ENCODE measurements at regions not wholly inside any gene's neighbourhood (a gene's known extent, or its start where the extent isn't known, plus 50 kb on each side); places are given as distances from the start of the nearest gene placed in this dataset.

DNA sequence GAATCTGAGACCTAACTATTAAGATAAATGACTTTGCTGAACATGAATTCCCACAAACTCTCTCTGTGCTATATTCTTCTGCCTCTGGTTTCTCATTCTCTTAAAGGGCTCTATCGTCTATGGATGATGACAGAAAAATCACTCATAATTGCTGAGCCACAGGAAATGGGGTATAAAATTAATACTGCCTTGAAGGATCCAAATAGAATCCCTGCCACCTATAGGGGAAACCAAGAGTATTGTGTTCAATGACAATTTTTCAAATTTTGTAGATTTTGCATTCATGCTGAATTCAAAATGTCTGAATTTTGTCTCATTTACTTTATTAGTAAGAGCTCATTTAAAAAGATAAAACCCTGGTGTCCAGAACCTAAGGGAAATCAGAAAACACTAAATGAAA, 235.8 kb downstream of the RBM43 start:
- TF ChIP-seq, protein P1, sequence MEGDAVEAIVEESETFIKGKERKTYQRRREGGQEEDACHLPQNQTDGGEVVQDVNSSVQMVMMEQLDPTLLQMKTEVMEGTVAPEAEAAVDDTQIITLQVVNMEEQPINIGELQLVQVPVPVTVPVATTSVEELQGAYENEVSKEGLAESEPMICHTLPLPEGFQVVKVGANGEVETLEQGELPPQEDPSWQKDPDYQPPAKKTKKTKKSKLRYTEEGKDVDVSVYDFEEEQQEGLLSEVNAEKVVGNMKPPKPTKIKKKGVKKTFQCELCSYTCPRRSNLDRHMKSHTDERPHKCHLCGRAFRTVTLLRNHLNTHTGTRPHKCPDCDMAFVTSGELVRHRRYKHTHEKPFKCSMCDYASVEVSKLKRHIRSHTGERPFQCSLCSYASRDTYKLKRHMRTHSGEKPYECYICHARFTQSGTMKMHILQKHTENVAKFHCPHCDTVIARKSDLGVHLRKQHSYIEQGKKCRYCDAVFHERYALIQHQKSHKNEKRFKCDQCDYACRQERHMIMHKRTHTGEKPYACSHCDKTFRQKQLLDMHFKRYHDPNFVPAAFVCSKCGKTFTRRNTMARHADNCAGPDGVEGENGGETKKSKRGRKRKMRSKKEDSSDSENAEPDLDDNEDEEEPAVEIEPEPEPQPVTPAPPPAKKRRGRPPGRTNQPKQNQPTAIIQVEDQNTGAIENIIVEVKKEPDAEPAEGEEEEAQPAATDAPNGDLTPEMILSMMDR (IDR thresholded peaks at IDR 0.05), result no peak
- no peak for TF ChIP-seq POLR2A (IDR thresholded peaks at IDR 0.05)
